Mesendoderm (in vitro differentiated cells): ENCODE measurements at regions not wholly inside any gene's neighbourhood (a gene's known extent, or its start where the extent isn't known, plus 50 kb on each side); places are given as distances from the start of the nearest gene placed in this dataset.

Experiments
- DNase-seq: peaks from one replicate; pipeline ENCODE4 v3.0.0; 2013
- H2AK5ac ChIP-seq: 2 replicates; pipeline ENCODE4 v1.6.1; 2013; ENCODE audit warnings: low read length, inconsistent platforms
- H2BK120ac ChIP-seq: 2 replicates; pipeline ENCODE4 v1.6.1; 2013; ENCODE audit warnings: low read depth, mild to moderate bottlenecking, low read length, moderate library complexity, mixed read lengths
- H2BK15ac ChIP-seq: replicated peaks from 2 replicates; pipeline ENCODE4 v1.6.1; 2013; ENCODE audit warnings: low read depth, mild to moderate bottlenecking, moderate library complexity
- H2BK5ac ChIP-seq: 2 replicates; pipeline ENCODE4 v1.6.1; 2013; ENCODE audit warnings: low read length, inconsistent platforms
- H3K18ac ChIP-seq: 2 replicates; pipeline ENCODE4 v1.6.1; 2013; ENCODE audit warnings: mild to moderate bottlenecking, low read length, mixed read lengths
- H3K23ac ChIP-seq: one replicate; pipeline ENCODE4 v1.6.1; 2013; ENCODE audit warnings: low read length
- H3K27ac ChIP-seq: 2 replicates; pipeline ENCODE4 v1.5.1; 2013; ENCODE audit warnings: low read depth, mild to moderate bottlenecking, inconsistent platforms, low read length, moderate library complexity
- H3K27me3 ChIP-seq: 2 replicates; pipeline ENCODE4 v1.6.1; 2013; ENCODE audit warnings: low read length, control low read depth, mild to moderate bottlenecking, inconsistent platforms; ENCODE audit not compliant: insufficient read depth, poor library complexity
- H3K36me3 ChIP-seq: 2 replicates; pipeline ENCODE4 v1.6.1; 2013; ENCODE audit warnings: low read length, inconsistent platforms; ENCODE audit not compliant: control insufficient read depth, insufficient read depth
- H3K4ac ChIP-seq: one replicate; pipeline ENCODE4 v1.6.1; 2013; ENCODE audit warnings: low read depth, mild to moderate bottlenecking, low read length, moderate library complexity
- H3K4me1 ChIP-seq: 2 replicates; pipeline ENCODE4 v1.6.1; 2013; ENCODE audit warnings: low read depth, low read length, inconsistent platforms; ENCODE audit not compliant: control insufficient read depth
- H3K4me2 ChIP-seq: 2 replicates; pipeline ENCODE4 v1.6.1; 2013; ENCODE audit warnings: low read length
- H3K4me3 ChIP-seq: 2 replicates; pipeline ENCODE4 v1.5.1; 2013; ENCODE audit warnings: mild to moderate bottlenecking, low read length
- H3K56ac ChIP-seq: one replicate; pipeline ENCODE4 v1.6.1; 2013; ENCODE audit warnings: low read length
- H3K79me1 ChIP-seq: 2 replicates; pipeline ENCODE4 v1.6.1; 2013; ENCODE audit warnings: low read length, inconsistent platforms
- H3K79me2 ChIP-seq: 2 replicates; pipeline ENCODE4 v1.6.1; 2013; ENCODE audit warnings: mild to moderate bottlenecking, low read length; ENCODE audit not compliant: control insufficient read depth, insufficient read depth
- H3K9ac ChIP-seq: 2 replicates; pipeline ENCODE4 v1.6.1; 2013; ENCODE audit warnings: low read length, inconsistent platforms
- H4K5ac ChIP-seq: one replicate; pipeline ENCODE4 v1.6.1; 2013; ENCODE audit warnings: low read length
- H4K8ac ChIP-seq: one replicate; pipeline ENCODE4 v1.6.1; 2013; ENCODE audit warnings: low read depth, mild to moderate bottlenecking, control low read depth, low read length, moderate library complexity
- WGBS: extraction: QIAGEN DNeasy Blood & Tissue Kit; methylation state at CpG from one replicate; pipeline ENCODE4 v1.1.7; 2013; ENCODE audit warnings: low lambda C conversion rate, missing lambda C conversion rate; ENCODE audit not compliant: insufficient coverage; ENCODE audit errors: extremely low coverage; 5-methylcytosine and 5-hydroxymethylcytosine counted together

DNA sequence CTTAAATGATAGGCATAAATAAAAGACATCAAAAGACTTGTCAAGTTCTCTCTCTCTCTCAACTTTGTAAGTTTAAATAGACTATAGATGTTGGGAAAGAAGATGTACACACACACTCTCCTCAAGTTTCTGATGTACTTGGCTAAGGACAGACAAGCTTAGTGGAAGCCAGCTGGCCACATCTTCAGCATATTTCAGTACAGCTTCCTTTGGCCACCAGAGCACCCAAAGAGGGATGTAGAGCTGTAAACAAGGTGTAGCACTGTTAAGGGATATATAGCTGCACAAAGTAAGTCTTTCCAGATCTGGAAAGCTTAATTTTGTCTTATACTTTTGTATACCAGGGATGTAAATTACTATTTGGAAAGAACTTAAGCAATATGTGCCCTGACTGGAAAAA is 64.3 kb upstream of the MSTN start:
- Histone ChIP-seq H2BK120ac (no peak overlapping the region), H4K5ac (no peak overlapping the region), H3K4me3 (no peak overlapping the region), H2AK5ac (no peak overlapping the region), H3K27me3 (no peaks in the 10 kb centered on the region), H3K56ac (no peak overlapping the region), H2BK5ac (no peak overlapping the region), H2BK15ac (no peak overlapping the region), H3K79me1 (no peaks in the 10 kb centered on the region), H4K8ac (no peak overlapping the region), H3K4me2 (no peak overlapping the region), H3K27ac (no peak overlapping the region), H3K4ac (no peak overlapping the region), H3K18ac (no peak overlapping the region), H3K23ac (no peak overlapping the region), H3K9ac (no peak overlapping the region), H3K79me2 (no peaks in the 10 kb centered on the region), H3K36me3 (no peaks in the 10 kb centered on the region), H3K4me1 (no peaks in the 10 kb centered on the region)
- no peak for DNase-seq

DNA sequence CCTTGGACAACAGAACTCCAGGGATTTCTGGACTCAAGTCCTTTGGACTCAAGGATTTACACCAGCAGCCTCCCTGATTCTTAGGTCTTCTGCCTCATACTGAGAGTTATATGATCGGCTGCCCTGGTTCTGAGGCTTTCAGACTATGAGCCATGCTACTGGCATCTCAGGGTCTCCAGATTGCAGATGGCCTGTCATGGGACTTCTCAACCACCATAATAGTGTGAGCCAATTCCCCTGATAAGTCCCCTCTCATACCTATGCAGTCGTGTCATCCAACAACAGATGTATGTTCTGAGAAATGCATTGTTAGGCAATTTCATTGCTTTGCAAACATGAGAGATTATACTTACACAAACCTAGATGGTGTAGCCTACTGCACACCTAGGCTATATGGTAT is 61.4 kb upstream of the MSTN start:
- H4K5ac ChIP-seq: no peak overlapping the region
- no peak overlapping the region for H2BK5ac ChIP-seq
- no peak overlapping the region for H2BK15ac ChIP-seq
- no peaks in the 10 kb centered on the region for H3K36me3 ChIP-seq
- H3K9ac ChIP-seq: no peak overlapping the region
- H3K27me3 ChIP-seq: no peaks in the 10 kb centered on the region
- DNase-seq: peak; percentile 21
- H3K56ac ChIP-seq: no peak overlapping the region
- no peak overlapping the region for H2AK5ac ChIP-seq
- H2BK120ac ChIP-seq: no peak overlapping the region
- no peak overlapping the region for H3K27ac ChIP-seq
- no peak overlapping the region for H3K18ac ChIP-seq
- no peak overlapping the region for H3K4ac ChIP-seq
- H3K4me2 ChIP-seq: no peak overlapping the region
- no peaks in the 10 kb centered on the region for H3K79me1 ChIP-seq
- H4K8ac ChIP-seq: no peak overlapping the region
- H3K23ac ChIP-seq: no peak overlapping the region
- no CpG with 5 or more reads among the region's 2 CpGs for WGBS
- no peaks in the 10 kb centered on the region for H3K79me2 ChIP-seq
- no peak overlapping the region for H3K4me3 ChIP-seq
- no peaks in the 10 kb centered on the region for H3K4me1 ChIP-seq

DNA sequence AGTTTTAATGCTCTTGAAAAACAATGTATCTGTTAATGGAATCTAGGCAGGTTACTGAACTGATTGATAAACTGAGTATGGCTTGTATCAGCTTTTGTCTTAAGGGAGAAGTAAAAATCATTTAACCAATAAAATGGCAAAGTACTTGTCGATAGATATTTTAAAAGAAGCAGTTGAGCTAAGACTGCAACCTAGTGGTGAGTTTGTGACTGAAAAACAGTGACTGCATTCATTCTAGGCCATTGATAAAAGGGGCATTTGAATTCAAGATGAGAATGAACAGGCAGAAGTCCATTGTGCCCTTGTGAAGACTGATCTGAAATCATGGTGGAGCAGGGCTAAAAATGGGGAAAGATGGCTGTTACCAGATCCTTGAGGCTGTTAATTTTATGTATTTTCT is 59.4 kb upstream of the MSTN start:
- H3K27me3 ChIP-seq: no peaks in the 10 kb centered on the region
- H3K79me1 ChIP-seq: no peaks in the 10 kb centered on the region
- H4K8ac ChIP-seq: no peak overlapping the region
- no peak overlapping the region for H2BK120ac ChIP-seq
- H3K4me1 ChIP-seq: no peaks in the 10 kb centered on the region
- no peak overlapping the region for H3K18ac ChIP-seq
- no peak overlapping the region for H2BK15ac ChIP-seq
- DNase-seq: peak; percentile 57
- H3K4me3 ChIP-seq: no peak overlapping the region
- no peak overlapping the region for H3K23ac ChIP-seq
- H3K4me2 ChIP-seq: no peak overlapping the region
- WGBS: no CpG with 5 or more reads among the region's 1 CpG
- no peaks in the 10 kb centered on the region for H3K36me3 ChIP-seq
- H3K4ac ChIP-seq: no peak overlapping the region
- H2AK5ac ChIP-seq: no peak overlapping the region
- no peak overlapping the region for H3K56ac ChIP-seq
- H3K79me2 ChIP-seq: no peaks in the 10 kb centered on the region
- H3K9ac ChIP-seq: no peak overlapping the region
- no peak overlapping the region for H3K27ac ChIP-seq
- no peak overlapping the region for H2BK5ac ChIP-seq
- H4K5ac ChIP-seq: no peak overlapping the region

DNA sequence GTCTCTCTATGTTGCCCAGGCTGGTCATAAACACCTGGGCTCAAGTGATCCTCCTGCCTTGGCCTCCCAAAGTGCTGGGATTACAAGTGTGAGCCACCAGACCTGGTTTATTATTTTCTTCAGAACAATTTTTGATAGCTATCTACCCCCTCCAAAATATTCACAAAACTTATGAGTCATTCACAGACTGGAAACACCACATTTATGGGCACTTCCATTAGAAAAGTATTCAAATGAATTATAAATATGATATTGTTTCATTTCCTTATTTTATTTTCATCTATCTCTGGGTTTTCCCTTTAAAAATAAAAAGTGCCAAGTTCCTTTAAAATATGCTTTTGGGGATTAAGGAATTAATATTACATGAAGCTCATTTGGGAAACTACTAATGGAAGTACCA is 58.8 kb upstream of the MSTN start:
- Histone ChIP-seq H3K79me2 (no peaks in the 10 kb centered on the region), H4K8ac (no peak overlapping the region), H3K79me1 (no peaks in the 10 kb centered on the region), H2BK5ac (no peak overlapping the region), H3K23ac (no peak overlapping the region), H3K27me3 (no peaks in the 10 kb centered on the region), H4K5ac (no peak overlapping the region), H3K36me3 (no peaks in the 10 kb centered on the region), H3K4me3 (no peak overlapping the region), H2AK5ac (no peak overlapping the region), H3K56ac (no peak overlapping the region), H3K9ac (no peak overlapping the region), H2BK120ac (no peak overlapping the region), H3K18ac (no peak overlapping the region), H3K4me1 (no peaks in the 10 kb centered on the region), H3K4me2 (no peak overlapping the region), H2BK15ac (no peak overlapping the region), H3K4ac (no peak overlapping the region), H3K27ac (no peak overlapping the region)
- no peak for DNase-seq

DNA sequence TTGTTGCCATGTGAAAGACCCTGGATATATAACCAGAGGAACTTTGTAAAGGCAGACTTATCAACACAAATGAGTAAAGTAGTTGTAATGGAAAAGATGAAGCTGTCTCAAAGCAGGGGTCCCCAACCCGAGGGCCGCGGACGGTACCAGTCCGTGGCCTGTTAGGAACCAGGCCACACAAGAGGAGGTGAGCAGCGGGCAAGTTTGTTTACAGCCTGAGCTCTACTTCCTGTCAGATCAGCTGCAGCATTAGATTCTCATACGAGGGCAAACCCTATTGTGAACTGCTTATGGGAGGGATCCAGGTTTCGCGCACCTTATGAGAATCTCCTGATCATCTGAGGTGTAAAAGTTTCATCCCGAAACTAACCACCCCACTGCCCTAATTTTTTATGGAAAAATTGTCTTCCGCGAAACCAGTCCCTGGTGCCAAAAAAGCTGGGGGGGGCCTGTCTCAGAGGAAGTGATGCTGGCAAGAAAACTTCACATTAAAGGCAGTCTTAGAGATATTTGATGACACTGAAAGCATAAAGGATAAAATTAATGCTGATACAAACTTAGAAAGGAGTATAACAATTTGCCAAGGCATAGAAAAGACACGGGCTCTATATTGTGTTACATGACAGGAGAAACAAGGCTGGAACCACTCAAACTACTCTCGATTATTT is 57.5 kb upstream of the MSTN start:
- peak overlapping the region; percentile 28 for H3K56ac ChIP-seq
- H3K18ac ChIP-seq: peak overlapping the region; percentile 51
- H2BK120ac ChIP-seq: no peak overlapping the region
- no peaks in the 10 kb centered on the region for H3K36me3 ChIP-seq
- no peak overlapping the region for H3K27ac ChIP-seq
- no peaks in the 10 kb centered on the region for H3K79me1 ChIP-seq
- H3K4me3 ChIP-seq: no peak overlapping the region
- no peak overlapping the region for H4K5ac ChIP-seq
- H2AK5ac ChIP-seq: no peak overlapping the region
- H3K9ac ChIP-seq: no peak overlapping the region
- H3K27me3 ChIP-seq: no peaks in the 10 kb centered on the region
- no CpG with 5 or more reads among the region's 14 CpGs for WGBS
- H3K23ac ChIP-seq: no peak overlapping the region
- peak; percentile 15 for DNase-seq
- H2BK15ac ChIP-seq: no peak overlapping the region
- no peaks in the 10 kb centered on the region for H3K79me2 ChIP-seq
- no peak overlapping the region for H3K4ac ChIP-seq
- no peak overlapping the region for H2BK5ac ChIP-seq
- H3K4me2 ChIP-seq: no peak overlapping the region
- no peaks in the 10 kb centered on the region for H3K4me1 ChIP-seq
- H4K8ac ChIP-seq: no peak overlapping the region

DNA sequence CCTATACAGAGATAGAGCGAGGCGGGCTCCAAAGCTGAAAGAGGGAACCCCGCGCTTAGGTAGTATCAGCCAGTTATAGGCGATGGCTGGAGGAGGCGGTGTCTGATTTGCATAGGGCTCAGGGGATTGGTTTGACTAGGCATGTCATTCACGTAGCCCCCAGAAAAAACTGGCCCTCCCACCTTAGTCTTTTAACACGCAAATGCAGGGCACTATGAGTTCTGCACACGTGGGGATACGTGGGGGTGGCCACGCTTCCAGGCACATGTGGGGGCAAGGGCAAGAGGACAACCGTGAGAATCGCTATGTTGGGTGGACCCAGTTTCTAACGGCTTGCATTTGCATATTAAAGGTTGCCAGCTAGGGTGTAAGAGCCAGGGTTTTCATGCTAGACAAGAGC is 56.7 kb upstream of the MSTN start:
- H4K5ac ChIP-seq: no peak overlapping the region
- H3K23ac ChIP-seq: no peak overlapping the region
- no peak overlapping the region for H3K18ac ChIP-seq
- H3K79me1 ChIP-seq: no peaks in the 10 kb centered on the region
- H3K4ac ChIP-seq: no peak overlapping the region
- WGBS: no CpG with 5 or more reads among the region's 14 CpGs
- no peaks in the 10 kb centered on the region for H3K4me1 ChIP-seq
- H3K27me3 ChIP-seq: no peaks in the 10 kb centered on the region
- H4K8ac ChIP-seq: no peak overlapping the region
- H2BK120ac ChIP-seq: no peak overlapping the region
- peak overlapping the region; percentile 21 for H3K4me2 ChIP-seq
- H3K79me2 ChIP-seq: no peaks in the 10 kb centered on the region
- peak overlapping the region; percentile 49 for H3K56ac ChIP-seq
- H3K4me3 ChIP-seq: no peak overlapping the region
- no peak overlapping the region for H3K9ac ChIP-seq
- peak; percentile 54 for DNase-seq
- no peaks in the 10 kb centered on the region for H3K36me3 ChIP-seq
- no peak overlapping the region for H2AK5ac ChIP-seq
- H2BK15ac ChIP-seq: no peak overlapping the region
- no peak overlapping the region for H3K27ac ChIP-seq
- H2BK5ac ChIP-seq: no peak overlapping the region
